Stimulated activated CD8-positive, alpha-beta memory T cell treated with anti-CD3 and anti-CD28 coated beads, Interleukin-15, amount 100 ng/mL, for 4 hours (primary cell): ENCODE measurements at regions not wholly inside any gene's neighbourhood (a gene's known extent, or its start where the extent isn't known, plus 50 kb on each side); places are given as distances from the start of the nearest gene placed in this dataset.
A peak's percentile ranks its signal among the peaks of the same experiment; 100 is the strongest.
"Not testable (repeated sequence)": the region's sequence is repeated elsewhere in the genome, so short reads cannot be mapped to it uniquely, and the experiment has no call there.

Source experiments
- DNase-seq, 2 donors: peaks; one replicate each; pipeline ENCODE4 v3.0.0-alpha.2; 2020; ENCODE audit warnings: low read depth in 2 of 2

DNA sequence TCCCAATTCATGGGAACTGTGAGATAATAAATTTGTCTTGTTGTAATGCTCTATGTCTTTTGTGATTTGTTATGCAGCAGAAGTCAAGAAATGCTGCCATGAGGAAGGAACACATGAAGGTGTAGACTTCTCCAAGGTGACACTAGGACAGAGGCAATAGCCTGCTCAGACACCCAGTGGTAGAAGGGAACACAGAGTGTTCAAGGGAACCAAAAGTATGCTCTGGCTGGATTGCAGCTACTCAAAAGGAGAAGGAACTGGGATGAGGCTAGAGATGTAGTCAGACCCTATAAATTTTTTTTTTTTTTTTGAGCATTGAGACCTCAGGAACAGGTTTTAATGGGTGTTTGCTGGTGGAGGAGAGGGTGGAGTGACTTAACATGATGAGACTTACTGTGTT is 232.5 kb downstream of the PARP8 start:
- no peak for DNase-seq

DNA sequence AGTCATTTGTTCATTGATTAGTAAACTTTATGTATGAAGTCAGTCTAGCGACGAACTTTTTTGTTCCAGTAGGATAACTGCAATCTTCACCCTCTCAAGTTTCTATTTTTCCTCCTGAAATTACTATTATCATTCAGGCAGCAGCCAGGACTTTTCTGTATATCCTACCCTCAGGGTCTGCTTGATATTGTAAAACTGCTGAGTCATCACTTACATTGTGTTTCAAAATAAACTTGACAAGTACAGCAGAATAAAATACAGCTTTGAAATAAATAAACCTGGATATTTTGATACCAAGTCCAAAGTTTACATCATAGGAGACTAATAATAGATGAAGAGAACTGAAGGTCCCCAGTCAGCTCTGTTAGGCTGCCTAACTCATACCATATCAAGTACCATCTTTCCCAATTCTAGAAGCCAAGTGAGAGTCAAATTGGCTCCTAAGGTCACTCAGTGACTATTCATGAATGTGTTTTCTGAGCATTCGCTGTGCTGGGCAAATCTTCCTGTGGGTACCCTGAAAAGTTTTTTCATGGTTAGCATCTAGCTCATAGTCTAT is 234.6 kb downstream of the PARP8 start:
- no peak for DNase-seq

DNA sequence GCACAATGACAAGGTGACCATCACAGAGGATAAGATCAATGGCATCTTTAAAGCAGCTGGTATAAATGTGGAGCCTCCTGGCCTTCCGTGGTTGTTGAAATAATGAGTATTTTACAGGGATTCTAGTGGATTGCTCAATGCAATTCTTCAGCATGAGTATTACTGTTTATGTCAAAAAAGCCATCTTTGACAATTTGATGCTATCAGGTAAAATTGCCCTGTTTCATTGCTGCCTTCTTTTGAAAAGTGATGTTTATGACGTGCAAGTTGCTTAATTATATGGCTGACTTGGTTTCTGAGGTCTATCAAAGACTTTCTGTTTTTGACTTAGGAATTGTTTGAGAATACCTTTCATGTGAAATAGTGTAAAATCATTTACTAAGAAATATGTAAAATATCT is 237.2 kb downstream of the PARP8 start:
- DNase-seq, result no peak

DNA sequence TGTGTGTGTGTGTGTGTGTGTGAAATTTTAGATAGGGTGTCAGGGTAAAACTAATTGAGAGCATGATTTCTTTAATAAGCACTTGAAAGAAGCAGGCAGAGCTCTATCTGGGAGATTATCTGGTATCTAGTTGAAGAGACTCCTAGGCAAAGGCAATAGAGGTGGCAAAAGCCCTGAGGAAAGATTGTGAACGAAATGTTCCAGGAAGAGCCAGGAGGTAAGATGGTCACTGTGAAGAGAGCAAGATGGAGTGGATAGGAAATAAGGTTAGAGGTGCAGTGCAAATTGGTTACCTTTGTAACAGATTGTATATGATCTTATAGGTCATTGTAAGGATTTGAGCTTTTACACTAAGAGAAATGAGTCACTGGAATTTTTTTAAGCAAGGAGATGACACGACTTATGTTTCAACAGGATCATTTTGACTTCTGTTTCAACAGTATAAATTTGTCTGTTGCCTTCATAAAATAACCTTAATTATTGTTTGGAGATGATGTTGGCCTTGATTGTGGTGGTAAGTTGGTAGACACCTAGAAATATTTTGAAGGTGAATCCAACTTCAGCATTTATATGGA is 239.6 kb downstream of the PARP8 start:
- no peak for DNase-seq

DNA sequence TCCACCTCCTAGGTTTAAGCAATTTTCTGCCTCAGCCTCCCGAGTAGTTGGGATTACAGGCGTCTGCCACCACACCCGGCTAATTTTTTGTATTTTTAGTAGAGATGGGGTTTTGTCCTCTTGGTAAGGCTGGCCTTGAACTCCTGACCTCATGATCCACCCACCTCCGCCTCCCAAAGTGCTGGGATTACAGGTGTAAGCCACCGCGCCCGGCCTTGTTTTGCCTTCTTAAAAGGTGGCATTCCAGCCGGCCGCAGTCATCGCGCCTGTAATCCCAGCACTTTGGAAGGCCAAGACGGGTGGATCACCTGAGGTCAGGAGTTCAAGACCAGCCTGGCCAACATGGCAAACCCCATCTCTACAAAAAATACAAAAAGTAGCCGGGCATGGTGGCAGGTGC is 253.7 kb downstream of the PARP8 start:
- DNase-seq, result not testable (repeated sequence)

DNA sequence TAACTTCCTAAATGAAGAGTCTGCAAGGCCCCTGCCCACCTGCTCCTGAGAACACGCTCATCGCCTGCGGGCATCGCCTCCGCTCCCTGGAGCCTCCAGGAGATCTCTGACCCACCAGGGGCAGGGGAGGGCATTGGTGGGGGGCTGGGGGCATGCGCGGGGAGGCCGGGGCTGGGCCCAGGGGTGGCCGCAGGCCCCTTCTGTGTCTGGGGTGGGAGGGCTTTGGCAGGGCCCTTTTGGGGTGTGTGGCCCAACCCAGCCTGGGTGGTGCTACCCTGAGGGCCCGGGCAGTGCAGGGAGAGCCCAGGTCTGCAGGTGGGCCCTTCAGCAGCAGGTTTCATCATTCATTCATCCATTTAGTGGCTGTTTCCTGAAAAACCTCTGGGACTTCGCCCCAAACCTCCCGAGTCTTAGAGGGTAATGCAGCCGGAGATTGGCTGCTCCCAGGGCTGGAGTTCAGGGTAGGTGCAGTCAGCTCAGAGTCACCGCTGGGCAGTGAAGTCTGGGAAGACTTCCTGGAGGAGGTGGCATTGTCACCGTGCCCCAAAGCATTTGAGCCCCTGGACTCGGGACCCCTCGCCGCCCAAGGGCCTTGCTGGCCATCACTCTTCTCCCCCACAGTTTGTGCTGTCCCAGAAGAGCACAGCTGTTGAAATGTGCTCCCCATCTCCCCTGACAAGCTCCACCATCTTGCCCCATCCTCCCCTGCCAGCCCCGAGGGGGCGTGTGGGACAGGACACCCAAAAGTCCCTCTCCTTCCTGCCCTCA is 255.1 kb downstream of the PARP8 start:
- no peak for DNase-seq

DNA sequence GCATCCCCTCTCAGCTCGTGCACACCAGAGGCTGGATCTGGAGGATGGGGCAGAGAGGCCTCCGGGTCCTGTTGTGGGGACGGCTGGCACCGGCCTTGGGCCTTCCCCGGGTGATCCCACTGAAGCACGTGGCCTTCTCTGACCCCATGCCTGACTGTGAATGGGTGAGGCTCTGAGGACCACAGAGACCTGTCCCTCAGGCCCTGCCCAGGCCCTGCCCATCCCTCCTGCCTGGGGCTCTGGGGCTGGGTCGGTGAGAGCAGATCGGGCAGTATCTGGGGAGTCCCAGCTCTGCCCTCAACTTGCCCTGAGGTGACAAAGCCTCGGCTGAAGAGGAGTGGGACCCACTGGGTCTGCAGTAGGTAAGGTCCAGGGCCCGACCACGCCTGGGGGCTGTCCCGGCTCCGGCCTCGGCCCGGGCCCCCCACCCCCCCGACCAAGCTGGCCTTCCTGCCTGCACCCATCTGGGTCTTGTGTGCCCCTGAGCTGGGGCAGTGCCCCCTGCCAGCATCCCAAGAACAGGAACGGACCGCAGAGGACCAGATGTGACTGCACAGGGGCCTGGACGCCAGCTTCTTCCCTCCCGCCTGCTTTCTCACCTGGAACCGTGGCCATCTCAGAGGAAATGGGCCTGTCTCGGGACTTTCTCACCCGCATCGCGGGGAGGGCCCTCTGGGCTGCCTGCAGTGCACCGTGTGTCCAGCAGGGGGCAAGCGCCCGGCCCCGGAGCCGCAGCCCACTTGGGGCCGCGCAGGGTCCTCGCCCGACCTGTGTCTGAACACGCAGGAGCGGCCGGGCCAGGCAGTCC is 255.9 kb downstream of the PARP8 start:
- DNase-seq, result not testable (repeated sequence)

DNA sequence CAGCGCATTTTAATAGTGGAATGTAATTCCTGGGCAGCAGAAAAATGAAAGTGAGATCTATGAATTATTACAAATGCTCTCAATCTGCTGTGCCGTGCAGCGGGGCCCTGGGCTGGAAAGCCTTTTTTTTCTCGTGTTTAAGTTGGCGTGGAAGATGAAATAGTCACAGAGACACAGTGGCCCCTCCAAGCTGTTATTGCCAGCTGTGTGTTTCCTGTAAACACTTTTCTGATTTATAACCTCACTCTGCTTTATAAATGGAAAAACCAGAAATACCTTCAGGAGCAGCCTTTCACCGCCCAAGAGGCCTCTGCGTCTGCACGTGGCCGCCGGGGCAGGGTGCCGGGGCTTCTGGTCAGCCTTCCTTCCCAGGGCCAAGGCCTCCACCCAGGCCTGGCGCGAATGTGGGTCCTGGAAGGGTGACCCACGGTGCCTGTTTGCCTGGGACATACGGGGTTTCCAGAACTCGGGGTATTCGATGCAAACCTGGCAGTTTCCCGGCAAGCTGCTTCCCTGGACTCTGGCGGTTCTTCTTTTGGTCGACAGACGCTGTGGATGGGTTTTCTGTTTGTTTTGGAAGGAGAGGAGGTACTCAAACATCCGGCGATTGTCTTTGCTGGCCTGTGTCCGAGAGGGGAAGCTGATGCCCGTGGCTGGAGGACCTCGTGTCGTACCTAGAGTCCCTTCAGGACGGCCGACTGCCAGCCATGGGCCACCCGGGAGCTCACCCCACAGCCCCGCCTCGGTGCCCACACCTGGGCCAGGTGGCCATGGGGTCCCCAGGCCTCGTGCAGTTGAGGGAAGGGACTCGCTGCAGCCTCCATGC is 256.7 kb downstream of the PARP8 start:
- DNase-seq, result no peak

DNA sequence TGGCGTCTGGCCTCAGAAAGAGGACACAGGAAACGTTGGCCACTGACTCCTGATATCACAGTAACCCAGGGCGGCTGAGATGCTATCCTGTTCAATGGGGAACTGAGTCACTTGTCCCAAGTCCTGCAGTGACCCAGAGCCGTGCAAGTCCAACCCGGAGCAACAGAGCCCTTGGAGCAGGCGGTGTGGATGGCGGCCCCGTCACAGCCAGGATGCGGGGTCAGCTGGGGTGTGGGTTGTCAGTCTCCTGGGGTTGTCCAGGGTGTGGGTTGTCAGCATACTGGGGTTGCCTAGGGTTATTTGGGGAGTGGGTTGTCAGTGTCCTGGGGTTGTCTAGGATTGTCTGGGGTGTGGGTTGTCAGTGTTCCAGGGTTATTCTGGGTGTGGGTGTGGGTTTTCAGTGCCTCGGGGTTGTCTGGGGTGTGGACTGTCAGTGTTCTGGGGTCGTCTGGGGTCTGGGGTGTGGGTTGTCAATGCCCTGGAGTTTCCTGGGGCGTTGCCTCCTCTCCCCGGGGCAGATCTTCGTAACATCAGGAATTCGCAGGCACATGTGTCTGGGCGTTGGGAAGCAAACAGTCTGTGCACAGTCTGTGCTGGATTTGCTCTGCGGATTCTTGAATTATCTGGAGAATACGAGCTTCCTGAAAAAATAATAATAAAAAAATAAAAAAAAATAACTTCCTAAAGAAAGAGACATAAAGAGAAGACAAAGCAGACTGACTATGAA is 257.5 kb downstream of the PARP8 start:
- no peak for DNase-seq

DNA sequence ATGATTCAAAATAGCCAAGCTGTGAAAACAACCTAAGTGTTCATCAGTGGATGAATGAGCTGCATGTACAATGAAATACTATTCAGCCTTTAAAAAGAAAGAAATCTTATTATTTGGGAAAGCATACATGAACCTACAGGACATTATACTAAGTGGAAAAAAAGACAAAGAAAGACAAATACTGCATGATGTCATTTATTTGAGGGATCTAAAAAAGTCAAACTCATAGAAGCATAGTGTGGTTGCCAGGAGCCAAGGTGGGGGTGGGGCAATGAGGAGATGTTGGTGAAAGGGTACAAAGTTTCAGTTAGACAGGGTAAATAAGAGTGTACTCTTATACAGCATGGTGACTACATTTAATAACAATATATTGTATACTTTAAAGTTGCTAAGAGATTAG is 261.5 kb downstream of the PARP8 start:
- DNase-seq, result no peak

DNA sequence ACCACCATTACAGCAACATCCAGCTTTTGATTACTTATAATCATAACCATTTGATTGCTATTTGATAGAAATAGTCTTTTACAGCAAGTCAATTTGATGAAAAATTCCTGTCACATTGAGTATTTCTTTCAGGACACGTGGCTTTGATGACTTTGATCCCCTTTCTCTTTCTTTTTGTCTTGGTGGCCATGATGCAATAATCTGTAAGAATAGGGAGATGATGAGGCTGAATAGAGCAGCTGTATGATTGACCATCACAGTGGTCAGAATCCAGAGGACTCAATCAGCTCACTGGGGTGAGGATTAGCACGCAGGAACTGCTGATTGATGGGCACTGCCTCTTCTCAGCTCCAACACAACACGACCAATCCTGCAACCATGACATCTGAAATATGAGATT is 262.7 kb downstream of the PARP8 start:
- DNase-seq, result no peak

DNA sequence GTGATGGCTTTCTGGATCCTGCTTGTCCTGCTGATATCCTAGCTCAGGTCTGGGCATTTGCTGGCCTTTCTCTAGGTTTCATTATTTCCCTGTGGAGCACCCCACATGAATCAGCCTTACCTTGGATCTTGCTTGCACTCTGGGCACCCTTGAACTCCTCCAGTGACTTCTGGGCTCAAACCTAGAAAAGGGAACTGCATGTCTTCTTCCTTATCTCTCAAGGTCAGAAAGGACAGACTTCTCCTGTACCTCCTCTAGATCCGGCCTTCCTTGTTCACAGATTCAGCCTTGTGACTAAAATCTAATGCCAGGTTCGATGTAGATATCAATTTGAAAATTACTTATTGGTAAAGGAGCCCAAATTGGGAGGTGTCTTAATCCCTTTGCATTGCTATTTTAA is 267.9 kb downstream of the PARP8 start:
- DNase-seq, result no peak

DNA sequence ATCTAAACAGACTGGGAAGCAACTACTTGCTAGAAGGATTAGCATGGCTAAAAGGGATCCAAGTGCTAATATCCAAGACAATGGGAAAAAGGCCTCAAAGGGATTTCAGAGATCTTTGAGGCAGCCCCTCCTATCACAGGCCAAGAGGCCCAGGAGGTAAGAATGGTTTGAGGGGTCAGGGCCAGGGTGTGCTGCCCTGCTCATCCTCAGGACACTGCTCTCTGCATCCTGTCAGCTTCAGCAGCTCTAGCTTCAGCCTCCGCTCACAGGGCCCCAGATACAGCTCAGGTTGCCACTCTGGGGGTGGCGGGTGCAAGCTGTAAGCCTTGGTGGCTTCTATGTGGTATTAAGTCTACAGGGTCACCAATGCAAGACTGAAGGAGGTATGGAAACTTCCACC is 278.7 kb downstream of the PARP8 start:
- DNase-seq, result no peak

DNA sequence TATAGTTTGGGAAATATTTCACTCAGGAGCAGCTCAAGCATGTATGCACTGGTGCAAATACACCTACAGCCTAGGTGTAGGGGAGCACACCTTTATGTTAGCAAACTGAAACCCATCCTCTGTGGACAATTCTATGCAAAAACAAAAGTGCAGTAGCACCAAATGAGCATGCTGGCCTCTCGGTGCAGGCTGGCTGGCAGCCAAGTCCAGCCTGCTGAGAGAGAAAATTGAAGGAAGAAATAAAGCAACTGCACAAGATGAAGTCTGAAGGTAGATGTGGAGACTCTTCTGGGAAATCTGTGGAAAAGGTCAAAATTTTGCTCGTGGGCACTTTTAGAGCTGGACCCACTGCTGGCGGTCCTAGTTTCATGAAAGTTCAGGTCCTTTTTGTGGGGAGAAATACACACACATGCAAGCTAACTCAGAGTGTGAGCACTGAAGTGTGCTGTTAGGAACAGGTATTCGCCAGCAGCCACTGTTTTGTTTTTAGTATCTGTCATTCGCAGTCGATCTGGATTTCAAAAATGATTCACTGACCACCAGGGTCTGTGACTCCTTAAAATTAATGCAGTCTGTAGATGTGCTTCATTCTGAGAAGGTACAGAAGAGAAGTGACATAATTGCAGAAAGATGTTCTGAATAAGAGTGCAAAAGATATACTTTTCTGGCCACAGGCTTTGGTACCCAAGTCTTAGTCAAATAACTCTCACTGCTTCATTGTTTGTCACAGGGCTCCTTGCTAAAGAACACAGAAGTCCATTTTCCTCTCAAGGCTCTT is 281.7 kb downstream of the PARP8 start:
- DNase-seq, result no peak

DNA sequence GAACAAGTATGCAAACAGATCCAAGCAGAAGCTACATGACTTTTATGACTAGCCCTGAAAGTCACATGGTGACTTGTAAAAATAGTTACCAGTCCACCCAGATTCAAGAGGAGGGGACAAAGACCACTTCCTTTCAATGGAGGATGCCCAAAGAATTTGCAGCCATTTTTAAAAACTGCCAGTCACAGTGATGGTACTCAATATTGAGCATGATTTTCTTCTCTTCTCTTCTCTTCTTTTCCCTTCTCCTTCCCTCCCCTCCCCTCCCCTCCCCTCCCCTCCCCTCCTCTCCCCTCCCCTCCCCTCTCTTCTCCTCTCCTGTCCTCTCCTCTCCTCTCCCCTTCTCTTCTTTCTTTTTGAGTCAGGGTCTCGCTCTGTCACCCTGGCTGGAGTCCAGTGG is 286.9 kb downstream of the PARP8 start:
- no peak for DNase-seq

DNA sequence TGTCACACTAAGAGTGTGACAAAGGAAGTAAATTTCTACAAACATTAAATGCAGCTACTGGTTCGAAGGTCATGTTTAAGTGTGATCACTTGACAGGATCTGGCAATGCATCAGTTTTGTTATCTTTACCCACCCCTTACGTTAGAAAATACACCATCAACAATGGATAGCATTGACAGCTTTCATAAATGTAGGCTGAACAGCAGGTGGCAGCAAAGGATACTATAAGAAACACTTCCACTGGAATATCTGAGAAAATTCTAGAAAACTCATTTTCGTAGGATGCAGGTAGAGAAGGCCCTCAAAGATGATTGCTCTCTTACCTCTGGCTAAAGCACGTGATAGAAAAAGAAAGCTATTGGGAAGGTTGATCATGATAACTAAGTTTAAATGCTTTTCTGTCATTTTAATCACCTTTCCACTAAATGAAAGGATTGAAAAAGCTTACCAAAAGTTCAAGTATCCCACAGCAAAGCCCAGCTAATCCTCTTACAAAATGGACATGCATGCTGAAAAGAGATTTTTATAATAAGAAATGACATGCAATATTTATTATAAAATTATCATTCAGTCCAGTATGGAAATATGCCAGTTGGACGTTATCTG is 292.5 kb downstream of the PARP8 start:
- no peak for DNase-seq

DNA sequence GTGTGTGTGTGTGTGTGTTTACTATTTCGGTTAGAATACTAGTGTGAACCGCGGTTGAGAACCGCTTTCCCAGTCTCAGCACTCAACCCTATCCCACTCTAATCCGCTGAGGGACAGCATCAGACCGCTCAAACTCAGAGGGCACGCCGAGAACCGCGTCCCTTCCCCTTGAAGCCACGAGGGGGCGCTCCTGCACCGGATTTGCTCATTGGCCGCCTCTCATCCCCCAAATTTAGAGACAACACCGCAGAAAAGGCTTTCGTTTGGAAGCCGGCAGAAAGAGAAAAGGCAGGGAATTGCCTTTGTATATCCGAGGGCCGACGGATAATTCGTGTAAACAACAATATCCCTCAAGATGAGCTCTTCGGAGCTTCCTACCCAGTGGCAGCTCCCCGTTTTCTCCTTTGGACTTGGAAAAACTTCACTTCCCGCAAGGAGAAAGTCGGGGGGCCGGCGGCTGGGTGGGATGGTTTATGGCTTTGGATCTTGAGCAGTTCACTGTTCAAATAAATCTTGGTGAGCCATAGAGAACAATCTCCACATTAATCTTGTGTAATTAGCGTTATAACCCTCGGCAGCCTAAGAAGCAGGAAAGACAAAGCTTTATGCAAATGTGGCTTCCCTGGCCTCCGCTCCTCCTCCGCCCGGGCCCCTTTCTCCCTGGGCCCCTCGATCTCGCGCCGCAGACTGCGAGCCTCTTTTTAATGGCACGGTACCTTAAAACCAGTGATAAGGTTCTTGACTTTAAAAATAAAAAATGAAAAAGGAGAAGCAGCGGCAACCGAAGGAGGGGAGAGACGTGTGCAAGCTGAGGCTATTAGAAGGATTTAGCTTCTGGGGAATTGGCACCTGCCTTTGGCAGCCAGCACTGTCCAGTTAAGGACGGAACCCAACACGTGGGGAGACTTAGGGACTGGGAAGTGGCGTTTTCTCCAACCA is 296.8 kb downstream of the PARP8 start:
- DNase-seq, result peak in 1 of 2 donors; percentile 10

DNA sequence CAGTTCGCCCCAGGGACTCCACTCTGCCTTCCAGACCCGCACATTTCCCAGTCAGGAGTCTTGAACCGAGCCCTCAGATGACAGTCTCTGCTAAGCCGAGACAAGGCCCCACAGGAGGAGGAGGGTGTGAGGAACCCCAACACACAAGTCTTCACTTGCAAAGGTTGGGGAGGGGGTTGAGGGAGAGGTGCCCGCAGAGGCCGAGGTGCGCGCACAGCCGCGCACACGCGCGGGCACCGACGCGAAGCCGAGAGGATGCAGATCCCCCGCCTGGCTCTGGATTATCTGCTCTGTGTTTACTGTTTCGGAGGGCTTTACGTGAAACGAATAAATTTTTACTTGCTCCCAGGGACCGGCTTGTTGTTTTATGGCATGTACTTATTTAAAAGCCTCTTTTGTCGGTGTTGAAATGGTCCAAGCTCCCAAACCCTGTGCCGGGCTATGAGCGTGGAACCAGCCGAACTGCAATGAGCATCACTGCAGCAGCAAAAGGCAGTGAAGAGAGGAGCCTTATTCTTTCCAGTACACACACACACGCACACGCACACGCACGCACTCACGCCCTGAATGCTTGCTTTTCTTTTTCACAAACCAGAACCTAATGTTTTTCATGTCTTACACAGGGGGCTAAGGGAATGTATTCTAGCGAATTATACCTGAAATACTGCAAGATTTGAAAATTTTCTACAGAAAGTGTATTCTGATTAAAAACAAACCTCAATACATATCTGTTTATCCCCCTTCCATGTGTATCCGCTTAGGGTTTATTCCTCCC is 297.7 kb downstream of the PARP8 start:
- DNase-seq, result no peak
